ENCODE measurements at regions not wholly inside any gene's neighbourhood (a gene's known extent, or its start where the extent isn't known, plus 50 kb on each side); places are given as distances from the start of the nearest gene placed in this dataset.
"Not testable (repeated sequence)": the region's sequence is repeated elsewhere in the genome, so short reads cannot be mapped to it uniquely, and the experiment has no call there.

DNA sequence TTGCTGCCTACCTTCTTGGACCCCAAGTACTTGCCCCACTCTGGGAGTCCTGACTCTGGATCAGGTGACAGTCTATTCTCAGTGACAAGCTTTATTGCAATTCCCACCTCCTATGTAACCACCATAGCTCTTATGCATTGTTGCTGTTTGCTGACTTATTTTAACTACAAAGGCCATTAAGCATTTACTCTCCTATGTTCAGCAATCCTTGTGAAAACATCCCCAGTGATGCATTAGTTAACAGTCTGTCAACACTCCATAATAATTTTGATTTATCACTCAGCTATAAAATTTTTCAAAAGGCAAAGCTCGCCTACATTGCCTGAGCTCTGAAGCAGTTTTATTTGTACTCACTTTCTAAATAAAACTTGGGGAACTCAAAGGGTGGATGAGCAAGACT is 871.8 kb upstream of the SORCS1 start:
- DNase-seq (no peak), ATAC-seq (ENCODE audit: low read depth) (no peak)
- no peaks in the 10 kb centered on the region for H3K27me3 ChIP-seq (replicated peaks in 1 of 4; ENCODE audit: control extremely low read depth in 1 of 4, control insufficient read depth in 3 of 4, insufficient read depth in 4 of 4, low read length in 3 of 4)
- no peaks in the 10 kb centered on the region for H4K20me1 ChIP-seq (ENCODE audit: control insufficient read depth, insufficient read depth, low read length, poor library complexity, severe bottlenecking)
- H3K4me3 Mint-ChIP-seq = no peak overlapping the region
- no peak overlapping the region for H3K4me3 ChIP-seq (ENCODE audit: control extremely low read depth in 1 of 5, extremely low read depth in 1 of 5, insufficient read depth in 1 of 5, low read depth in 2 of 5, low read length in 4 of 5)
- intact Hi-C loops (cut with micrococcal nuclease) = no loop called here
- ChIA-PET CTCF (no interaction called here), POLR2A (no interaction called here)
- H3K9ac ChIP-seq (ENCODE audit: low read length) = no peak overlapping the region
- H3K79me2 ChIP-seq (ENCODE audit: control insufficient read depth, insufficient read depth, low read length) = no peaks in the 10 kb centered on the region
- no peaks in the 10 kb centered on the region for H3K36me3 ChIP-seq (replicated peaks in 1 of 2; ENCODE audit: control extremely low read depth in 1 of 2, control insufficient read depth in 1 of 2, extremely low read depth in 1 of 2, insufficient read depth in 2 of 2, low read length in 1 of 2)
- H3K27ac Mint-ChIP-seq = no peak overlapping the region
- no peaks in the 10 kb centered on the region for H3K4me1 ChIP-seq (ENCODE audit: control insufficient read depth in 2 of 2, insufficient read depth in 2 of 2, low read length in 2 of 2)
- TF ChIP-seq EZH2 (IDR thresholded peaks at IDR 0.05; ENCODE audit: borderline replicate concordance, insufficient read depth, low read depth, low read length, poor library complexity, severe bottlenecking) (no peak), CTCF (IDR thresholded peaks at IDR 0.05) (no peak)
- H3K9me3 Mint-ChIP-seq (ENCODE audit: insufficient read depth) = peaks cover 3% of the 10 kb centered on the region
- no peaks in the 10 kb centered on the region for H3K27me3 Mint-ChIP-seq
- no CpG with 5 or more reads among the region's 1 CpG for WGBS (ENCODE audit: insufficient coverage)
- H3K9me3 ChIP-seq (ENCODE audit: control extremely low read depth in 1 of 3, control insufficient read depth in 2 of 3, insufficient read depth in 1 of 3, low read length in 2 of 3) = peaks cover 0 to 1% (median 0%) of the 10 kb centered on the region in 3 donors
- no peaks in the 10 kb centered on the region for H3K4me1 Mint-ChIP-seq
- no peak overlapping the region for H2AFZ ChIP-seq (ENCODE audit: insufficient read depth, low read depth, low read length, poor library complexity, severe bottlenecking)
- no peak overlapping the region for H3K27ac ChIP-seq (ENCODE audit: low read length in 2 of 2)
- H3K4me2 ChIP-seq (replicated peaks; ENCODE audit: low read depth, low read length, poor library complexity, severe bottlenecking) = no peak overlapping the region

DNA sequence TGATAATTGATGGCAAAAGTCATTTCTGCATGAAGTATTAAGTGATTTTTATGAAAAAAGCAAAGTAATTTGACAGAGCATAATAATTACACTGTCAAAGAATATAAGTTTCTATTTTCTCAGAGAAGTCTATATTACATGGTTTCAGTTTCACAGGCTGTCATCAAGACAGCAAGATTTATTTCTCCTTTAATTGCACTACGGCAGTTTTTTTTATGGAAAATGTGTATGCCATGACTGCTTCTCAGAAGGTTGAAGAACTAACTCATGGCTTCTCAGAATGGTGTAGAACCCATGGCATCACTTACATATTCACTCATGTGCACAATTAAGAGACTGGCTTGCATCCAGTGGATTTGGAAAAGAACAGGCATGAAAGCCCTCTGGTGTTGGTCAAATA is 870.3 kb upstream of the SORCS1 start:
- POLR2A ChIA-PET = no interaction called here
- no peak overlapping the region for H3K4me3 ChIP-seq (ENCODE audit: control extremely low read depth in 1 of 5, extremely low read depth in 1 of 5, insufficient read depth in 1 of 5, low read depth in 2 of 5, low read length in 4 of 5)
- intact Hi-C loops (cut with micrococcal nuclease) = no loop called here
- DNase-seq (no peak), ATAC-seq (ENCODE audit: low read depth) (no peak)
- no peak overlapping the region for H3K27ac Mint-ChIP-seq
- no peak overlapping the region for H2AFZ ChIP-seq (ENCODE audit: insufficient read depth, low read depth, low read length, poor library complexity, severe bottlenecking)
- peaks cover 3% of the 10 kb centered on the region for H3K9me3 Mint-ChIP-seq (ENCODE audit: insufficient read depth)
- H4K20me1 ChIP-seq (ENCODE audit: control insufficient read depth, insufficient read depth, low read length, poor library complexity, severe bottlenecking) = no peaks in the 10 kb centered on the region
- no peak overlapping the region for H3K27ac ChIP-seq (ENCODE audit: low read length in 2 of 2)
- H3K27me3 ChIP-seq (replicated peaks in 1 of 4; ENCODE audit: control extremely low read depth in 1 of 4, control insufficient read depth in 3 of 4, insufficient read depth in 4 of 4, low read length in 3 of 4) = no peaks in the 10 kb centered on the region
- no CpG with 5 or more reads among the region's 1 CpG for WGBS (ENCODE audit: insufficient coverage)
- no peaks in the 10 kb centered on the region for H3K4me1 Mint-ChIP-seq
- H3K4me2 ChIP-seq (replicated peaks; ENCODE audit: low read depth, low read length, poor library complexity, severe bottlenecking) = no peak overlapping the region
- H3K9ac ChIP-seq (ENCODE audit: low read length) = no peak overlapping the region
- peaks cover 0 to 1% (median 0%) of the 10 kb centered on the region in 3 donors for H3K9me3 ChIP-seq (ENCODE audit: control extremely low read depth in 1 of 3, control insufficient read depth in 2 of 3, insufficient read depth in 1 of 3, low read length in 2 of 3)
- CTCF ChIA-PET = no interaction called here
- H3K36me3 ChIP-seq (replicated peaks in 1 of 2; ENCODE audit: control extremely low read depth in 1 of 2, control insufficient read depth in 1 of 2, extremely low read depth in 1 of 2, insufficient read depth in 2 of 2, low read length in 1 of 2) = no peaks in the 10 kb centered on the region
- no peaks in the 10 kb centered on the region for H3K27me3 Mint-ChIP-seq
- H3K4me1 ChIP-seq (ENCODE audit: control insufficient read depth in 2 of 2, insufficient read depth in 2 of 2, low read length in 2 of 2) = no peaks in the 10 kb centered on the region
- H3K79me2 ChIP-seq (ENCODE audit: control insufficient read depth, insufficient read depth, low read length) = no peaks in the 10 kb centered on the region
- no peak overlapping the region for H3K4me3 Mint-ChIP-seq
- TF ChIP-seq EZH2 (IDR thresholded peaks at IDR 0.05; ENCODE audit: borderline replicate concordance, insufficient read depth, low read depth, low read length, poor library complexity, severe bottlenecking) = no peak
- TF ChIP-seq CTCF (IDR thresholded peaks at IDR 0.05) = no peak

DNA sequence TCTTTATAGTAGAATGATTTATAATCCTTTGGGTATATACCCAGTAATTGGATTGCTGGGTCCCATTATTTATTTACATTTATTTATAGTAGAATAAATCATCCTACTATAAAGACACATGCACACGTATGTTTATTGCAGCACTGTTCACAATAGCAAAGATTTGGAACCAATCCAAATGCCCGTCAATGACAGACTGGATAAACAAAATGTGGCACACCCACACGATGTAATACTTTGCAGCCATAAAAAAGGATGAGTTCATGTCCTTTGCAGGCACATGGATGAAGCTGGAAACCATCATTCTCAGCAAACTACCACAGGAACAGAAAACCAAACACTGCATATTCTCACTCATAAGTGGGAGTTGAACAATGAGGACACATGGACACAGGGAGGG is 869.0 kb upstream of the SORCS1 start:
- H3K9me3 Mint-ChIP-seq (ENCODE audit: insufficient read depth); ATAC-seq (ENCODE audit: low read depth); H4K20me1 ChIP-seq (ENCODE audit: control insufficient read depth, insufficient read depth, low read length, poor library complexity, severe bottlenecking); intact Hi-C loops (cut with micrococcal nuclease); H3K36me3 ChIP-seq (replicated peaks in 1 of 2; ENCODE audit: control extremely low read depth in 1 of 2, control insufficient read depth in 1 of 2, extremely low read depth in 1 of 2, insufficient read depth in 2 of 2, low read length in 1 of 2); DNase-seq; H3K9ac ChIP-seq (ENCODE audit: low read length); H3K9me3 ChIP-seq (ENCODE audit: control extremely low read depth in 1 of 3, control insufficient read depth in 2 of 3, insufficient read depth in 1 of 3, low read length in 2 of 3); H3K4me3 Mint-ChIP-seq; H3K4me1 Mint-ChIP-seq; H3K27me3 ChIP-seq (replicated peaks in 1 of 4; ENCODE audit: control extremely low read depth in 1 of 4, control insufficient read depth in 3 of 4, insufficient read depth in 4 of 4, low read length in 3 of 4); H3K27ac ChIP-seq (ENCODE audit: low read length in 2 of 2); H3K27ac Mint-ChIP-seq; H3K4me2 ChIP-seq (replicated peaks; ENCODE audit: low read depth, low read length, poor library complexity, severe bottlenecking); H3K4me3 ChIP-seq (ENCODE audit: control extremely low read depth in 1 of 5, extremely low read depth in 1 of 5, insufficient read depth in 1 of 5, low read depth in 2 of 5, low read length in 4 of 5); H3K27me3 Mint-ChIP-seq; CTCF ChIA-PET; H3K4me1 ChIP-seq (ENCODE audit: control insufficient read depth in 2 of 2, insufficient read depth in 2 of 2, low read length in 2 of 2); H3K79me2 ChIP-seq (ENCODE audit: control insufficient read depth, insufficient read depth, low read length); H2AFZ ChIP-seq (ENCODE audit: insufficient read depth, low read depth, low read length, poor library complexity, severe bottlenecking); POLR2A ChIA-PET: not testable (repeated sequence)
- 76% methylated on average over 3 of the region's 3 CpGs for WGBS (ENCODE audit: insufficient coverage)

Data from B cell (primary cell).